ENCODE measurements at regions not wholly inside any gene's neighbourhood (a gene's known extent, or its start where the extent isn't known, plus 50 kb on each side); places are given as distances from the start of the nearest gene placed in this dataset.

DNA sequence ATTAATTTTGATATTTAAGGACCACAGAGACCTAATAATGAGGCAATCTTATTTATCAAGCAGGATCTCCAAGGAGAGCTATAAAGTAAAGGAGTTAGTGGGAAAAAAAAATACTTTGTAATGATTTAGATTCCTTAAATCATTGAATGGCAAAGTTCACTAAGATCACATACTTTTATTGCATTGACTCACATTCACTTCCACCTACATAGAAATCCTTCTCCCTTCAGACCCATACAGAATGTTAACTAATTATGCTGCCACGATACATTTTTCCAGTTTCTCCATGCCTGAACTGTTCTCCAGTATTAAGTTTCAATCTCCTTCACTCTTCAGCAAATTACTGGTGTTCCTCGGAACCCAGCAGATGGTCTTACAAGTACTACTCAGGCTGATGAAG lies 388.7 kb downstream of the EFNA5 start:
- H3K27ac ChIP-seq (ENCODE audit: low read depth, low read length), result no peak overlapping the region
- TF ChIP-seq REST (IDR thresholded peaks at IDR 0.05; ENCODE audit: low read depth) (no peak), POLR2A (IDR thresholded peaks at IDR 0.05; ENCODE audit: borderline replicate concordance, extremely low read depth, insufficient read depth, insufficient read length) (no peak), YY1 (IDR thresholded peaks at IDR 0.05; ENCODE audit: extremely low read depth, insufficient replicate concordance, low read depth, low read length) (no peak), EZH2phosphoT487 (IDR thresholded peaks at IDR 0.05; ENCODE audit: borderline replicate concordance) (no peak), ZNF274 (IDR thresholded peaks at IDR 0.05; ENCODE audit: low read depth, low read length) (no peak), FOSL1 (IDR thresholded peaks at IDR 0.05; ENCODE audit: low read depth) (no peak), EGR1 (IDR thresholded peaks at IDR 0.05; ENCODE audit: low read depth) (no peak), TCF7L2 (IDR thresholded peaks at IDR 0.05; ENCODE audit: borderline replicate concordance, extremely low read depth, insufficient read depth, insufficient read length) (no peak), SRF (IDR thresholded peaks at IDR 0.05; ENCODE audit: low read depth) (no peak), JUND (IDR thresholded peaks at IDR 0.05) (no peak)
- TF ChIP-seq, protein P1, sequence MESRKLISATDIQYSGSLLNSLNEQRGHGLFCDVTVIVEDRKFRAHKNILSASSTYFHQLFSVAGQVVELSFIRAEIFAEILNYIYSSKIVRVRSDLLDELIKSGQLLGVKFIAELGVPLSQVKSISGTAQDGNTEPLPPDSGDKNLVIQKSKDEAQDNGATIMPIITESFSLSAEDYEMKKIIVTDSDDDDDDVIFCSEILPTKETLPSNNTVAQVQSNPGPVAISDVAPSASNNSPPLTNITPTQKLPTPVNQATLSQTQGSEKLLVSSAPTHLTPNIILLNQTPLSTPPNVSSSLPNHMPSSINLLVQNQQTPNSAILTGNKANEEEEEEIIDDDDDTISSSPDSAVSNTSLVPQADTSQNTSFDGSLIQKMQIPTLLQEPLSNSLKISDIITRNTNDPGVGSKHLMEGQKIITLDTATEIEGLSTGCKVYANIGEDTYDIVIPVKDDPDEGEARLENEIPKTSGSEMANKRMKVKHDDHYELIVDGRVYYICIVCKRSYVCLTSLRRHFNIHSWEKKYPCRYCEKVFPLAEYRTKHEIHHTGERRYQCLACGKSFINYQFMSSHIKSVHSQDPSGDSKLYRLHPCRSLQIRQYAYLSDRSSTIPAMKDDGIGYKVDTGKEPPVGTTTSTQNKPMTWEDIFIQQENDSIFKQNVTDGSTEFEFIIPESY (IDR thresholded peaks at IDR 0.05; ENCODE audit: extremely low read depth, insufficient replicate concordance, low read length), result no peak
- TF ChIP-seq, protein P2, sequence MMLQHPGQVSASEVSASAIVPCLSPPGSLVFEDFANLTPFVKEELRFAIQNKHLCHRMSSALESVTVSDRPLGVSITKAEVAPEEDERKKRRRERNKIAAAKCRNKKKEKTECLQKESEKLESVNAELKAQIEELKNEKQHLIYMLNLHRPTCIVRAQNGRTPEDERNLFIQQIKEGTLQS (IDR thresholded peaks at IDR 0.05), result no peak
- H3K27me3 ChIP-seq (ENCODE audit: insufficient read depth, low read length), result no peaks in the 10 kb centered on the region
- ATAC-seq, result no peak
- H4K20me1 ChIP-seq (ENCODE audit: insufficient read depth), result no peaks in the 10 kb centered on the region
- no peak overlapping the region for H3K4me2 ChIP-seq (ENCODE audit: low read length)
- no TSS peak for BruUV-seq (replicated peaks)
- H2AFZ ChIP-seq (ENCODE audit: low read depth, low read length, poor library complexity, severe bottlenecking), result no peak overlapping the region
- H3K4me3 ChIP-seq (replicated peaks in 1 of 2; ENCODE audit: low read depth in 1 of 2, low read length in 2 of 2), result no peak overlapping the region
- intact Hi-C loops (cut with micrococcal nuclease), result no loop called here
- no peaks in the 10 kb centered on the region for H3K9me2 ChIP-seq (ENCODE audit: insufficient read depth)
- no peaks in the 10 kb centered on the region for H3K36me3 ChIP-seq (ENCODE audit: control insufficient read depth in 1 of 2, insufficient read depth in 2 of 2, low read length in 2 of 2)
- H3K4me1 ChIP-seq (ENCODE audit: control insufficient read depth in 1 of 2, insufficient read depth in 2 of 2, low read length in 2 of 2), result no peaks in the 10 kb centered on the region
- ChIA-PET CTCF (no interaction called here), RAD21 (ENCODE audit: low non-redundant PET in 1 of 2, low total read pairs in 2 of 2, uncharacterized antibody in 2 of 2, unreplicated experiment in 2 of 2) (no interaction called here), POLR2A (no interaction called here)
- no peak overlapping the region for H3K9ac ChIP-seq (ENCODE audit: low read length)
- H3K79me2 ChIP-seq (ENCODE audit: insufficient read depth, low read length), result no peaks in the 10 kb centered on the region
- H3K9me3 ChIP-seq (ENCODE audit: control insufficient read depth in 1 of 2, insufficient read depth in 1 of 2, low read depth in 1 of 2, low read length in 2 of 2), result no peaks in the 10 kb centered on the region
- no peak for DNase-seq (ENCODE audit: low read depth, low spot score)

Measured in HCT116 (cell line).